Stimulated activated CD4-positive, alpha-beta T cell treated with anti-CD3 and anti-CD28 coated beads, Interleukin-12 subunit alpha, Interleukin-12 subunit beta, amount 100 ng/mL, for 48 hours (primary cell): ENCODE measurements at regions not wholly inside any gene's neighbourhood (a gene's known extent, or its start where the extent isn't known, plus 50 kb on each side); places are given as distances from the start of the nearest gene placed in this dataset.
"Not testable (repeated sequence)": the region's sequence is repeated elsewhere in the genome, so short reads cannot be mapped to it uniquely, and the experiment has no call there.

ENCODE experiments used
- DNase-seq, 3 donors: peaks; one replicate each; pipeline ENCODE4 v3.0.0-alpha.2; 2020; ENCODE audit warnings: low read depth in 2 of 3, low spot score in 1 of 3

DNA sequence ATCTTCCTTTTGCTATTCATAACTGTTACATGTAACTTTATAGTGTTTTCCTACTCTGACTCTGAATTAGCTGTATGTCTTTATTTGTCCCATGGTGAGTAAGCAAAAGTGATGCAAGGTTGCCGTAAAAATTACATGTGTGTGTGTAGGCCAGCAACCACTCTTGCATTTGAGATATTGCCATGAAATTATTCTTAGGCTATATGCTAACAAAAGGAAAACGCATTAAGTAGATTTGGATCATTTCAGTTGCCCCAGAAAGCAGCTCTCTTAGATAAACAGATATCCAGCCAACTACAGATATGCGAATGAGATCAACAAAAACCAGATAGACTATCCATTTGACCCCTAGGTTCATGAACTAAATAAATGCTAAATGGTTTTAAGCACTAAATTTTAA, 73.6 kb downstream of the CYLC2 start:
- no peak for DNase-seq

DNA sequence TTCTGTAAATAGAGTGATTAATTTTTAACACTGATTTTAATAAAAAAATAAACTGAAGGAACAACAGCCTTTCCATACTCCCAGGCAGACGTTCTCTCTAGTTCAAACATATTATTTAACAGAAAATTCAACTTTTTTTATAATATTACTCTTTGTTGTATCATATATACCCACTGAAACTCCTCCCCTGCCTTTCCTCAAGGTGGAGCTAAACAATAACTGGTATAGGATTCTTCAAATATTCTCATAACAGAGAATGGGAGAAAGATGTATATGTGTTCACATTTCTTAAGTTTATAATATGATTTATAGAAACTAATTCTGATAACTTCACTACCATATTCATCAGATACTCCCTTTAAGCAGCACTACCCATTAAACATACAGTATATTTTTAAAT, 83.4 kb downstream of the CYLC2 start:
- no peak for DNase-seq

DNA sequence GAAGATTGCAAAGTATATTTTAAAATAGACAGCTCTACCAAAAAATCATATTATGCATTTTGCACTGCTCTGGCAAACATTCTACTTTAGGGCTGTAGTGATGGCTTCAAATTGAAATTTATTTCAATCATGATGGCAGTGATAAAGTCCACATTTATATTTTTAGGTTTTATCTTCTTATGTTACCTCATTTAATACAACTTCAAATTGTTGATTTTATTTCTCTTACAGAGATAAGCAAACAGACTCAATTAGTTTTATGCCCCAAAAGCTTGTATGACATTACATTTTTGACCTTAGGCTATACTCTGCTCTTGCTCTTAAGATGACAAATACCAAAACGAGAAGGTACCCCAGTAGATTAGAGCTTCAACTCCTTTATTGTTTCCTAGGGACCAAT, 87.4 kb downstream of the CYLC2 start:
- no peak for DNase-seq

DNA sequence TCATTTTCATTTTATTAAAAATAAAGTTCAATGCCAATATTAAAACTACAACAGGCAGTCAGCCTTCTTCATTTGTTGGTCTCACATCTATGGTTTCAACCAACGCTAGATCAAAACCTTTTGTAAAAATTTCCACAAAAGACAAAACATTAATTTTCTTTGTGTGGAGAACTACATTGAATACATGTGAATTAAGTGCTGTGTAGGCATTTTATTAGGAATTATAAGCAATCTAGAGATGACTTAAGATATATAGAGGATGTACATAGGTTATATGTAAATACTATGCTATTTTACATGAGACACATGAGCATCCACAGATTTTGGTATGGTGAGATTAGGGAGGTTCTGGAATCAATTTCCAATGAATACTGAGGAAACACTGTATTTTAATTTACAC, 94.2 kb downstream of the CYLC2 start:
- DNase-seq: no peak

DNA sequence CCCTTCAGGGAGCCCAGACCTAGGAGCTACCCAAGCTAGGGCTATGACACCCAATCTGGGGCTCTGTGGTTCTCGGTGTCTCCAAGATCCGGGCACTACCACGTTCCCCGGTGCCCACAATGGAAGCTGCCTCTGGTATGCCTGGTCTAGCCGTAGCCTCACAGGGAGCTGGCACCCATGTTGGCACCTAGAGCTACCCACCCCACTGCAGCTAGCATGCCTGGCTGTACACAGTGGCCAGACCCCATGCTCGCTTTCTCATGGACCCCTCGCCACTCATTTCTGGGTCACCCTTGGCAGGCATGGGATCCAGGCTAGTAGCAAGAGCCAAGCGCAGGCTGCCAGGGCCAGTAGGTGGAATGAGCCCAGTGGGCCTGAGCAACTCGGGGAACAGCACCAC, 109.0 kb downstream of the CYLC2 start:
- no peak for DNase-seq

DNA sequence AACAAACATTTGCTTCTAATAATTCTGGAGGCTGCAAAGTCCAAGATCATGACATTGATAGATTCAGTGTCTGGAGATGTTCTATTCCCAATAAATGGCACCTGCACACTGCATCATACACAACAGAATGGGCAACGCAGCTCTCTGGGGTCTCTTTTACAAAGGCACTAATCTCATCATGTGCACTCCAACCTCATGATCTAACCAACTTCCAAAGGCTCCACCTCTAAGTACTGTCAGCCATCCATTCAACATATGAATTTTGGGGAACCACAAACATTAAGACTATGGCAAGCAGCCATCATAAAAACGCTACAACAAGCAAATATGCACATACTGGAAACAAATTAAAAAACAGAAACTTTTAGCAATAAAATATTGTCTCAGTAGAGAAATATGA, 121.1 kb downstream of the CYLC2 start:
- no peak for DNase-seq

DNA sequence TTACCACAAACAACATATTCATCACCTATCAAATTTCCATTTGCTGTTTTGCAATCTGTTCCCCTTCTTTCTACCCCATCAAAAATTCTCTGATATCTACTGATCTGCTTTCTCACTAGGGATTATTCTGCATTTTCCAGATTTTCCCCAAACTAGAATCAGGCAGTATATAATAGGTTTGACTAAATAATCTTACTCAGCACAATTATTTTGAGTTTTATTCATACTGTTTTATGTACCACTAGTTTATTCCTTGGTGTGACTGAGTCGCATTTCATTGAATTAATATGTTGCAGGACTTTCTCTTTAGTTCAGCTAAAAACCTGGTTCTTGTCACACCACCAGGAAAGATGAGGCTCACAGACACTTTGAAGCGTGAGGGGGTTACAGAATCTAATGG, 131.4 kb downstream of the CYLC2 start:
- no peak for DNase-seq

DNA sequence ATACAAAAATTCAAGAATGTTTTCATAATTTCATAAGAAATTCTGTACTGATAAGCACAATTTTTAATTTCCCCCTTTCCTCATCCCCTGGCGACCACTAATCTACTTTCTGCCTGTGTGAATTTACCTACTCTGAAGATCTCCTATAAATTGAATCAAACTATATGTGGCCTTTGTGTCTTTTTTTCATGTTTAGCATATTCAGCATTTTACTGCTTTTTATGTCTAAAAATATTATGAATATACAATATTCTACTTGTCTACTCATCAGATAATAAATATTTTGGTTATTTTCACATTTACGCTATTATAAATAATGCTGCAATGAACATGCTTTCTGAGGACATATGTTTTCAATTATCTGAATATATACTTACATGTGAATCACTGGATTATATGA, 144.8 kb downstream of the CYLC2 start:
- no peak for DNase-seq

DNA sequence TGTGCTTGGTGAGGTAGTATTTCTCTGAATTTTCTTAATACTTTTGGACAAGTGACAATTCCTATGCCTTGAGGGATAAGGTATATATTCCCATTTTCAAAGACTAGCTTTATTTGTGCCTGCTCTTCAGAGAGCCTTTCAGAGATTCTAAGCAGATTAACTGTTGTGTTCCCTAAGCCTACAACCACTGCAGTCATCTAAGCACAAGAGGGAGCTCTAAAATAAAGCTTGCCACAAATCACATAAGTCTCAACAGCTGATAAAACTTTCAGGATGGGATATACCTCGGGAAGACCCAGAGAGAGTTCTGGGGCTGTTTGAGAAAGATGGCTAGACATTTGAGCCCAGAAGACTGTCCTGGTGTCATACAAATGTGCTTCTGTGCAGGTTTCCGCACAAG, 157.3 kb downstream of the CYLC2 start:
- DNase-seq: no peak

DNA sequence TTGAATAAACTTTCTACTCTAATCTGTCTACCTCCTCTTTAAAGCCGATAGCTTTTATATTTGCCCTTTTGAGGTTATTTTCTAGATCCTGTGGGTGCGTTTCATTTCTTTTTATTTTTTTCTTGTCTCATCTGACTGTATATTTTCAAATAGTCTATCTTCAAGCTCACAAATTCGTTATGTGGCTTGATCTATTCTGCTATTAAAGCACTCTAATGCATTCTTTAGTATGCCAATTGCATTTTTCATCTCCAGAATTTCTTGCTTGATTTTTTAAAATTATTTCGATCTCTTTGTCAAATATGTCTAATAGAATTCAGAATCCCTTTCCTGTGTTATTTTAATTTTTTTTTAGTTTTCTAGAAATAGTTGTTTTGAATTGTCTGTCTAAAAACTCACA, 172.4 kb downstream of the CYLC2 start:
- DNase-seq: no peak

DNA sequence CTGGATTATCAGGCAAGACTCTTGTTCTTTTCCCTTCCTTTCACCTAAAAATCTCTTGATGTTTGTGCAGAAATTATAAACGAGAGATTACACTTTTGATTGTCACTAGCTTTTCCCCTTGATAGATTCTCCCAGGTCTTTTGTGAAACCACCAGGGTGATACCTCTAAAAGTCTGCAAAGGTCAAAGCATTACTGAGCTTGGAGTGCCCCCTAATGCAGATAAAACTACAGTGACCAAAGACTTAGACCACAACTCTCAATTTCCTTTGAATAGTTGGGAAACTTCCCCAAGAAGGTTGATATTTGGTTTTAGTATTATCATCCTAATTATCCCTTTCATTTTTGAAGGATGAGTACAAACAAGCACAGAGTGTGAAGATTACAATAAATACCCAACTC, 173.1 kb downstream of the CYLC2 start:
- DNase-seq: no peak

DNA sequence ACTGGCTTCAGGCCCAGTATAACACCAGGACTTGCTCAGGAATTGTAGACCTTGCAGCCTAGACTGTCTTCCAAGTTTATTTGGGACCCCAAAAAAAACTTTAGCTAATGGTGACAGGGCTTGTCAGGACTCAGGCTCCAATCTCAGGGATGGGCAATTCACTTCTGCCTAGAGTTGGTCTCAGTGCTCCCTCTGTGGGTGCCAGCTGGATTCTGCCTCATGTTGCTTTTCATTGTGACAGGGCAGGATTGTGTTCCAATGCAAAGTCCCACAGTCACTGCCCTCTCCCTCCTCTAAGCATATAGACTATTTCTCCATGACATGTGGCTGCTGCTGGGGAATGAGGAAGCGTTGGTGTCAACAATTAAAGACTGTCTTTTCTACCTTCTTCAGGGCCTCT, 174.7 kb downstream of the CYLC2 start:
- DNase-seq: no peak

DNA sequence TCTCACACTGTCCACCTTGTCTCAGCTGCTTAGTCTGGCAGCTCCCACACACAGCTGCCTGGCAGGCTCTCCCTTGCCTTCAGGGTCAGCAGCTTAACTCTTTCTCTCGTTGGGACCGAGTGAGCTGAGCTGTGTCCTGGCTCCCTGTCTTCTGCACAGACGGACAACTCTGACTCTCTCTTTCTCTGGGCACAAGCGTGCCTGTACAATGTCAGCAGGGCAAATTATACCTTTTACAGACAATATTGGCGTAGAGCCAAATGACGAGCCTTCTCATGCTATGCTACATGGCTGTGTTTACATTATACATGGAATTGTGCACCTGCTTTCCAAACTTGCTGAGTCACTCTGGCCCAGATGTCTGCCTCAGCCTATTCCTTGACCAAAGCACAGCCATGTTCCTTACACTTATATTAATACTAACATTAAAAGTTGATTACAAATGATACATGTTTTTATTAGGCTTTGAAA, 188.6 kb downstream of the CYLC2 start:
- DNase-seq: no peak

DNA sequence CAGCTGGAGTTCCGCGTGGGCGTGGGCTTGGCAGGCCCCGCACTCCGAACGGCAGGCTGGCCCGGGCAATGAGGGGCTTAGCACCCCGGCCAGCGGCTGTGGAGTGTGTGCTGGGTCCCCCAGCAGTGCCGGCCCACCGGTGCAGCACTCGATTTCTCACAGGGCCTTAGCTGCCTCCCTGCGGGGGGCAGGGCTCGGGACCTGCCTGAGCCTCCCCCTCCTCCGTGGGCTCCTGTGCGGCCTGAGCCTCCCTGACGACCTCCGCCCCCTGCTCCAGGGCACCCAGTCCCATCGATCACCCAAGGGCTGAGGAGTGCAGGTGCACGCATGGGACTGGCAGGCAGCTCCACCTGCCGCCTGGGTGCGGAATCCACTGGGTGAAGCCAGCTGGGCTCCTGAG, 191.8 kb downstream of the CYLC2 start:
- no peak for DNase-seq

DNA sequence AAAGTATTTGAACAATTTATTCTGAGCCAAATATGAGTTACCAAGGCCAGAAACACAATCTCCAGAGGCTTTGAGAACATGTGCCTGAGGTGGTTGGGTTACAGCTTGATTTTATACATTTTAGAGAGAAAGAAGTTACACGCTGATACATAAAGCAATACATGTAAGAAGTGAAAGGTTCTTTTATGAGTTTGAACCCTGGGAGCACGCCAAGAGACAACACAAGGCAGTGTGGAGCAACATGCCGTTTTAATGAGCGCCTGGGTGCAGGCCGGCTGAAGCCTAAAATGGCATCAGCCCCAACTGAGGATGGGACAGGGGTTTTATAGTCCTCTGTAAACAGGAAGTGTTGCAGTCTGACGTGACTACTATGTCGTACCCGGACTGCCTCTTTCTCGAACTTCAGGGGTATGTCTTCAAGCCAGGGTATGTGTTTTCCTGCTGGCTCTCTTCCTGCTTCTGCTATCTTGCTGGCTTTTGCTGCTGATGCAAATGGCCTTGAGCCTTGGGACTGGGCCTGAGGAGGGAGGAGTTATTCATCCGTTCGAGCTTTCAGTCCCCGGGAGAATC, 193.7 kb downstream of the CYLC2 start:
- no peak for DNase-seq

DNA sequence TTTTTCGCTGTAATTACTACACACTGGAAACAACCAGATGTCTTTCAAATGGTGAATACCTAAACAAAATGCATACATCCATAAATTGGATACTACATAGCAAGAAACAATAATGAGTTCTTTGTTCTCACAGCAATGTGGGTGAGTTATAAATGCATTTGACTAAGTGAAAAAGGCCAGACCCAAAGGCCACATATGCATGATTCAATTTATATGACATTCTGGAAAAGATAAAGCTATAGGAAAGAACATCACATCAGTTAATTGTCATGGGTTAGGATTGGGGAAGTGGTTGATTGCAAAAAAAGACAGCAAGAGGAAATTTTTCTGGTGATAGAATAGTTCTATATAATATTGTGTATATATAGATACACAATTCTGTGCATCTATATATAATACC, 198.9 kb downstream of the CYLC2 start:
- DNase-seq: no peak

DNA sequence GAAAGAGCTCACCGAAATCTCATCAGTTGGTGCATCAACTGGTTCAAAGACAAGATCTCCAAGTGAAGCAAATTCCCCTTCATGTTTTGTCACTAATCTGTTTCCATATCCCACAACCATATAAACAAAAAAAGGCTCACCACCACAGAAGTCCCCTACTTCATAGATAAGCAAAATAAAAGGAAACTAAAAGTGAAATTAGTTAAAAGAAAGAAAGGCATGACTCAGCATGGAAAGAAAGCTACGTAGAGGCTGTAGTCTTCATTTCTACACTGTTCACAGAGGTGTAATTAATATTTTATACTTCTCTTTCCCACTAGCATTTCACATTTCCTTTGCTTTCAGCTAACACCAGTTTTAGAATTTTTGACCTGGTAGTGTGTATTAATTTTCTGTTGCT, 208.0 kb downstream of the CYLC2 start:
- no peak for DNase-seq

DNA sequence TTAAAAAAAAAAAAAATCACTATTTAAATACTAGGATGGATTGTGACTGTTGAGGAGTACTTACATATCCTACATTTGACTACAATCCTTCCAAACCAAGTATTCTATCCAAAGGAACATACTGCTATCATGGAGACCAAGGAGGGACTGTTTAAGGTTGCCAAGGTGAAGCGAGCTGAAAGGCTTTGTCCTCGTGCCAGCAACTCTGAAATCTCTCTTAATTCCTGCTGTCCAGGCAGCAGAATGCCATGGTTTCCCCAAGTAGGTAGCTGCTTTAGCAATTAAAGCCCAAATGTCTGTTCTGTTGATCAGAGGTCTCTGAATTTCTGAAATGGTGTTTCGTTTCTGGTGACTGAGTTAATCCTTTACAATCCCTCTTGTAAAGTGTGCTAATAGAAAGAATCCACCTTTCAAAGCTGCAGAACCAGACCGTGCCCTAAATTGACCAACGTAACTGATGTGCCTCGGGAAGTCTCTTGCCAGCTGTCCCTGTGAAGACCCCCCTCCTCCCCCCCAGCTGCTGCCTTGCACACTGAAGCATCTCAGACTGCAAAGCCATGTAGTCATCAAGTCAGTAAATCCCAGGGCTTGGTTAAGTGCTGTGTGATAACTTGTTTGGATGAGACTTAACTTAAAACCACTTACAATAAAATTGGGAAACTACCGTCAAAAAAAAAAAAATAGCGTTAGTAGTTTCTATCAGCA, 210.9 kb downstream of the CYLC2 start:
- DNase-seq: not testable (repeated sequence)

DNA sequence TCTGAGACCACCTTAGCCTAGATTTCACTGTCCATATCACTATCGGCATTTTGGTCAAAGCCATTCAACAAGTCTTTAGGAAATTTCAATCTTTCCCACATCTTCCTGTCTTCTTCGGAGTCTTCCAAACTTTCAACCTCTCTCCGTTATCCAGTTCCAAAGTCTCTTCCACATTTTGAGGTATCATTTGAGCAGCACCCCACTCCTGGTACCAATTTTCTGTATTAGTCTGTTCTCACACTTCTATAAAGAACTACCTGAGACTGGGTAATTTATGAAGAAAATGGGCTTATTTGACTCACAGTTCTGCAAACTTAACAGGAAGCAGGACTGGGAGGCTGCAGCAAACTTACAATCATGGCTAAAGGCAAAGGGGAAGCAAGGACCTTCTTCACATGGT, 215.5 kb downstream of the CYLC2 start:
- DNase-seq: no peak

DNA sequence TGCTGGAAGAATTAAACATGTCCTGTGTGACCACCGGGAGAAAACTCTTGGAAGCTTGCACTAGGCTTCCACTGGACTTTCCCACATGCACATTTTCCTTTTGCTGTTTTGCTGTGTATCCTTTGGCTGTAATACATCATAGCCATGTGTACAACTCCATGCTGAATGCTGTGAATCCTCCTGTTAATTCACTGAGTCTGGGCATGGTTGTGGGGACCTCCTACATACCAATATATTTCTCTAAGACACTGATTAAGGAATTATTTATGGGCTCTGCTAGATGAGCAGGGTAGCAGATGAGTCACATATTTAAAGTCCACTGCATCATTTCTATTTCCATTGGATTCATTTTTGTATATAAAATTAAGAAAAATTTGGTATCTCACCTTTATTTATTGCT, 220.1 kb downstream of the CYLC2 start:
- no peak for DNase-seq

DNA sequence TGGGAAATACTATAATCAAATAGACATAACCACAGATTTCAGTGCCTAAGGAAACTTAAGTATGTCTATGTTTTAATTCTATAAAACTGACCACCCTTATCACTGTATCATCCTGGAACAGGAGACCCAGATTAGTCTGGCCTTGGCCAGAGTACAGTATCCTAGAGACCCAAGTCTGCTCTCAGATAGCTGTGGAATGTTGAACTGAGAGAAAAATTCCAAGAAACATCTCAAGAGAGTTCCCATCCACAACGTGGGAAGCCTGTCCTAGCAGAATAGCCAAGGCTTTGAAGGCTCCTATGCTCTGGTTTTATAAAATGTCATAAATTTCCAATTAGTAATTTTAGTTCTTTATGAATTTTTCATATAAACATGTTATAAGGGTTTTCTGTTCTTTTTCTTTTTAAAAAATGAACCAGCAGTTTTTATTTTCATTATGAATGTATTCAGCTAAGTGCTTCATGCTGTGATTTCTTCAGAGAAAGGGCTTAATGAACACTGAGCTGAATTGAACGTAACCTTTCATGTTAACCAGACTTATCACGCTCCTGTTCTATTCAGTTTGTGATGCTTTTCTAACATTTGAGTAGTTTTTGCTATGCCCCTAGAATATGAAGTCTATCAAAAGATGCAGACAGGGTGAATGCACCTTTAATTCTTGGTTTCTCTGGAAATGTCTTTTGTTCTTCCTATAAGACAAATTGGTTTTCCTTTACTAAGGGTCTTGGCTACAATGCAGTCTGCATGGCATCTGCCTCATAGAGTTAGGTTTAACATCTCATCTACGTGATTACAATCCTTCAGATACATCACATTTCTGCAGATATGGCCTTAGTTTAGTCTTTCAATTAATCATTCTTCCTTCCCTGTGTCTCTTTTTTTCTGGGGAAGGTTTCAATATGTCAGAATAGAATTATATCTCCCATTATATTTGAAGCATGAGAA, 230.8 kb downstream of the CYLC2 start:
- DNase-seq: no peak

DNA sequence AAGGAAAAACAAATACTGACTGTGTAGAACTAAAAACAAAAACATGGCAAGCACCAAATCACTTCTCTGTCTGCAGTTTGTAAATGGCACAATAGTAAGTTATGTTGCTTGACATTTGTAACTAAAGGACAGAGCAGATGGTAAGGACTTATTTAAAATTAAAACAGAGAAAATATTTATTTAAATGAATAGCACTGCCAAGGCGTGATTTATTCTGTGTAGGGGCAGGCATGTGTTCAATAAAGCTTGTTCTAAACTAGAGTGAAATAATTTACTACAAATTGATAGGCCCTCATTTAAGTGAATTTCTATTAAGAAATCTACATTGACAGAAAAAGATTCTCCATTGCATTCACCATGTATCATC, 231.5 kb downstream of the CYLC2 start:
- no peak for DNase-seq
